G401.6 (cell line): ENCODE measurements at regions not wholly inside any gene's neighbourhood (a gene's known extent, or its start where the extent isn't known, plus 50 kb on each side); places are given as distances from the start of the nearest gene placed in this dataset.

Experiments
- FAIRE-seq: peaks from 2 replicates; lab custom pipeline; 2012; peaks lifted over from hg19 to GRCh38; lab: Jason Lieb, UNC

DNA sequence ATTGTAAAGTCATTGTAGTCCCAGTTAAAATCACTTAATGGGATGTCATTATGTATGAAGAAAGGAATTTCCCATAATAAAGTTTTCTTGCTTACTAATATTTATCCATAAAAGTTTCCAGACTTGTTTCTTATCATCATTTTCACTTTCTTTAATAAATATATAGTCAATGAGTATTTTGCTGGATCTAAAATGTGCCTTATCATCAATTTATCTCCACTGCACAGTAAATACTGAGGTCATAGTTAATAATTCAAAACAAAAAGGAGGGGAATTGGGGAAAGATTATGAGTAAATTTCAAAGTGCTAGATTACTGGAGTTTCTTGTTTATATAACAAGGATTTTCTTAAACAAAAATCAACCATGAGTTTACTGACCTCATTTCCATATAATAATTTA lies 279.5 kb upstream of the DKK2 start:
- no peak for FAIRE-seq

GRCh38 chr4:107314156-107314555 lies 278.0 kb upstream of the DKK2 start:
- no peak for FAIRE-seq

GRCh38 chr4:107312366-107312765 lies 276.3 kb upstream of the DKK2 start:
- FAIRE-seq: no peak

DNA sequence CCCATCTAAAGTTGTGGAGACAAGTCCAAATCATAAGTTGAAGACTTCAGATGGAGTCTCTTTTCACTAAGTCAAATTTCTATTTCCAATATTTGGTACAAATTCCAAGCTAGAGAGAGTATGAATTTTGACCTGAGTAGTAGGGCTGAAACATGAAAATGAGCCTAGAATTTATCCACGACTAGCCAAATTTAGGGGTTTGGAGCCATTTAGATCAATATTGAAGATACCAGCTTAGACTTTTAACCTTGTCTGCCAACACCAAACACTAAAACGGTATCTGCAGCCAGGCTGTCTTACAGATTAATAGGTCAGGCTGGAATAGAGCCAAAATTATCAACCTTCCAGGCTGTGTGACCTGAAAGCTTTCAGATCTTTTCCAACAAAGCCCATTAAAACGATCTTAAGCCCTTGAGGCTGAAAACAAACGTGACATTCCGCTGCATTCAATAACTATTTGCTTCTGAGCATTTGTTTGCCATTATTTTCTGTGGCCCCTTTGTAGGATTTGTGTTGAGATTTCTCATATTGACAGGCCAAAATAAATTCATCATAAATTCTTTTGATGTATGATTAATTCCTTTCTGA lies 268.7 kb upstream of the DKK2 start:
- no peak for FAIRE-seq

DNA sequence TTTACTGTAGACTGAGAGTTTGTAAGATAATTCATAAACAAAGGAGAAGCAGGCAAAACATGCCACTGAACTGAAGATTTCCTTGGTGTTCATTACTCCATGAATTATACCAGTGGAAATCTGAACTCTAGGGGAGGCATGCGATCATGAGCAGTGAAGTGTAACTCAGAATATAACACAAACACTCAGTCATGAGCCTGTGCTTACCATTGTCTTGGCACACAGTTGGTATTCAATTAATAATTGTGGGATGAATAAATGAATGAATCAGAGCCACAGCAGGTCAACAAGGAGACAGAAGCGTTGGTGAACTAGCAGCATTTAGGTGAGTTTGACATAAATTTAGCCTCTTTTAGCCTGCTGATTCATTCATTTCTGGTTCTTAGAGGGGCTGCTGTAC lies 263.5 kb upstream of the DKK2 start:
- FAIRE-seq: no peak

DNA sequence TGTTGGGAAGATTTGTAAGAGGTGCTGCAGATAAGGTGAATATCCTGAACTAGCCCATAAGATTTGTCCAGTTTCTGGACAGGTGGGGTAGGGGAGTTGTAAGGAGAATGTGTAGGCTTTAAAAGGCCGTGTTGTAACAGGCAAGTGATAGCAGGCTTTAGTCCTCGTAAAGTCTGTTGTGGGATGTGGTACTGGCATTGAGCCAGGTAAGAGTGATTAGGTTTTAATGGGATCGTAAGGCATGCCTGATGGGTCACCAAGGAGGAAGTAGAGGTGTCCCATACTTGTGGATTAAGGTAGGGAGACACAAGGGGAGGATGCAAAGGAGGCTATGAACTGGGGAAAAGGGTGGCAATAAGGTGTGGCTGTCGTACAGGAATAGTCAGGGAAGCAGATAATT lies 256.9 kb upstream of the DKK2 start:
- no peak for FAIRE-seq

DNA sequence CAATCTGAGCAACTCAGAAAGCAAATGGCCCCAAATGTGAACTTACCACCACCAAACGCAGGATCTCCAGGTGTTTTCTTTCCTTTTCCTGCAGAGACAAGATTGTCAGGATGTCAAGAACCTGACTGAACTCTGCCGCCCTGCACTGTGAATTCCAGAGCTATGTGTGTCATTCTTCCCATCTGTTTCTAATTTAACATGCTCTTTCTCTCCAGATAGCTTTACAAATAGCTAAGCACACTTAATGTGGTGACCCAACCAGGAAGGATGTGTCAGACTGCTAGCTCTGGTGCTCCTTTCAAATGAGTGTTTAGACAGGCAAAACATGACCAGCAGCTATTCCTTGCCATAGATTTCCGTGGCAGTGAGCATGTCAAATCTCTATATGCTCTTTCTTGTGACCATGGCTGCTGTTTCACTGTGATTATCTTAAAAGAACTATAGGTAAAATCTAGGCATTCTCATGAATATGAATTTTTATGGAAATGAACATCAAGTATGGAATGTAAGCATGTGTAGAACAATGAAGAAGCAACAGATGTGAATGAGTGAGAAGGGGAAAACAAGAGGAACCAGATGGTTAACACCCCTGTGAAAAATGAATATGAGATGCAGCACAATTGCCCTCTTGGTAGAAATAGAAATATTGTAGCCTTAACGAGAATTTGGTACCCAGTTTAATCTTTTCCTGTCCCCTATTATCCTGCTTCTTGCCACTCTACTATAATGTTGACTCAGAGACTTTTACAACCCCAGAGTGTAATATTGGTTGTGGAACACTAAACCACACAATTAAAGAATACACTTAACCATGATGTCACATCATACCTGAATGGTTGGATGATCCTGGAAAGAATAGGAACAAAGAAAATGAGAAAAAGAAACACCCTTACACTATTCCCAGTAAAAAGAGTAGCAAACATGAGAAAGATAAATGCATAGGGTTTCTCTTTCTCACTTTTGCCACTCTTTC lies 247.8 kb upstream of the DKK2 start:
- no peak for FAIRE-seq

GRCh38 chr4:107279733-107280132 lies 243.6 kb upstream of the DKK2 start:
- FAIRE-seq: no peak

DNA sequence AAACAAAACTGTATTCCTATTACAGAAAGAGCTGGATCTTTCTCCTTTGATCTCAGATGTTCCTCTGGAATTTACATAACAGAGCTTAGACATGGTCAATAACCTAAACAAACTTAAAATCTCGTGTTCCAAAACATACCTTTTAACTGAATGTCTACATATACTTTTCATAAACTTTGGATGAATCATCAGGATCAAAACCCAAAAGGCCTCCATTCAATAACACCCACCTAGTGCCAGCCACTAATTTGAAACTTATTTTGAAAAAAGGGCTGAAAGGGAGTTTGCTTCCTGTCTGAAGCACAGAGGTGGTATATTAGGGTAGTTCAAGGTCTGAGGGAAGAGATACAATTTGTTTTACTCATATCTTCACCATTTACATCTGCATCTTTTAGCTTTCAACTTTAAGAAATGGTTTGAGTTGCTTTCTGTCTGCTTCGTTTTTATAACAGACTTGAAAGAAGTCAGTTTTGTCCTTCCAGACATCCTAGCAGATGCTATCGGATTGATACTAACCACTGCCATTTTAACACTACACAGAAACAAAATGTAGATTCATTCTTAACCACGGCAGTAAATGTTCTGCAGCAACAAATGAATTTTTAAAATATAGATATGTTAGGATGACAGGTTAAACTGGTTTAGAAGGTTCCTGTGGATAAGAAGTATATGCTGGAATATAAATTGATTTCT lies 242.8 kb upstream of the DKK2 start:
- FAIRE-seq: no peak

DNA sequence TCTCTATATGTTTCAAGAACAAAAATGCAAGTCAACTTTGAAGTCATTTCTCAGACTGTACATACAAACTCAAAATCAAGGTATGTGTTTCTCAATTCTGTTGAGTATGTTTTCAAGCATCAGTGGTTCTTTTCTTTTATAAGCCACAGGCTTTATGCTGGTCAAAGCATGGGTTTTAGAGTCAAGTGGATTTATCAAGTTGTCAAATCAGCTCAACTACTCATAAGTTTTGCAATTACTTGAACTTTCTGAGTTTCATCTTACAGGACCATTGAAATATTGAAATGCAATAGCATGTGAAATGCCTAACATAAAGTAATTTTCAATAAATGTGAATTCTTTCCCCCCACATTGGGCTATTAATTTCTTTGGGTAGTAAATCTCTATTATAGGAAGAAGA lies 239.9 kb upstream of the DKK2 start:
- no peak for FAIRE-seq

GRCh38 chr4:107275225-107275624 lies 239.1 kb upstream of the DKK2 start:
- no peak for FAIRE-seq

DNA sequence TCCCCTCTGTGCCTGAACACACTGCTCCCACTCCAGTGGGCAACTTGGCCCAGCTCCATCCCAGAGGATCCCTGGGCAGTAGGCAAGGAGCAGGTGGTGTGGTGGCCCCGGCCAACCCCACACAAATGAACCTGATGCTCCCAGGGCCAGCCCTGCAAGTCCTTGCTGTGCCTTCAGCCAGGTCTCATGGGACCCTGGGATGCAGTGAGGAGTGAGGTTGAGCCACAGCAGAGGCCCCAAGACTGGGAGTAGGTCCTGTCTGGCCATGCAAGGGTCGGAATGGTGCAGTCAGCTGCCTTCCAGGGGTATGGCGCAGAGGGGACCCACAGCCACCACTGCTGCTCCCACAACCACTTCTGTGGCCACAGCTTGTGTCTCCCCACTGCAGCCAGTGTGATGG lies 234.5 kb upstream of the DKK2 start:
- no peak for FAIRE-seq

DNA sequence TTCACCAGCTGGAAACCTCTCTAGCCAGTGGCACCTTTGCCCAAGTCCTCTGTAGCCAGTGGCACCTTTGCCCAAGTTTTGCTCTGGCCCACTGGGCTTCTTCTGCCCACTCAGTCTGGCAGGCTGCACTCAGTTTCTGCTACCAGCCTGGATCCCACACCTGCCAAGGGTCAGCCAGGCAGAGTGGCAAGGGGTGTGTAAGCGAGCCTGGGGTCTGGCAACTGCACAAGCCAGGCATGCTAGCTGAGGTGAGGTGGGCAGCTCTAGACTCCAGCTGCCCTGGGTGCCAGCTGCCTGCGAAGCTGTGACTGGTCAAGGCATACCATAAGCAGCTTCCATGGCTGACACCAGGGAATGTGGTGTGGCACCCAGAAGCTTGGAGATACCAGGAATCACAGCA lies 233.1 kb upstream of the DKK2 start:
- FAIRE-seq: no peak

GRCh38 chr4:107265859-107266258 lies 229.7 kb upstream of the DKK2 start:
- FAIRE-seq: no peak

- no peak for FAIRE-seq
These were observed 225.2 kb upstream of the DKK2 start for GRCh38 chr4:107261241-107261874.

GRCh38 chr4:107258359-107258758 lies 222.2 kb upstream of the DKK2 start:
- no peak for FAIRE-seq

DNA sequence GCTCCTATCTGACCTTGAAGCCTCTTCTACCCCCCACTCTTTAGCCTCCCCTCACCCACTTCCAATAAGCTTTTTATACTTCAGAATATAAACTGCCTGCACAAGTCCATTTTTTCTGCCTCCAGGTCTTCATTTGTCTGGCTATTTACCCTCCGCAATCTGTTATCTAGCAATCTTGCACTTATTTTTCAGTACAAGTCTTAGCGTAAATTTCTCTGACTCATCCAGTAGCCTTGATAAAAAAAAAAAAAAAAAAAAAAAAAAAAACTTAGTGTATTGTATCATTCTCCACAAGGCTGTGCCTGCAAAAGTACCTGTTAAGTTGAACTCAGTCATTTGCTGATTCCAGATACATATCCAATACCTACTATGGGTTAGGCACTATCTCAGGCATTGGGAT lies 219.5 kb upstream of the DKK2 start:
- FAIRE-seq: no peak

DNA sequence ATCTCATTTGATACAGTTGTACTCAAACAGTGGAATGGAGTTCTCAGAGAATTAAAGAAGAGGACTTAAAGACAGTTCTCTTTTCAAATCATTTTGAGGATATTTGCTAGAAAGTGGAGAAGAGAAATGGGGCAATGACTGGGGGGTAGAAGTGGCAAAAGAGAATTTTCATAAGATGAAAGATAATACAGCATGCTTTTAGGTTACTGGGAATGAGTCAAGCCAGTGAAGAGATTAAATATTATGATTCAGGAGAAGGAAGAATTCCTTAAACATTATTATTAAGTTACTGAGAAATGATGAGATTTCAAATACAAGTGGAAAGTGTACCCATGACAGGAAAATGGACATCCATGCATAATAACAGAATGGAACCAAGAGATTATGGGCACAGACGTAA lies 219.0 kb upstream of the DKK2 start:
- no peak for FAIRE-seq

DNA sequence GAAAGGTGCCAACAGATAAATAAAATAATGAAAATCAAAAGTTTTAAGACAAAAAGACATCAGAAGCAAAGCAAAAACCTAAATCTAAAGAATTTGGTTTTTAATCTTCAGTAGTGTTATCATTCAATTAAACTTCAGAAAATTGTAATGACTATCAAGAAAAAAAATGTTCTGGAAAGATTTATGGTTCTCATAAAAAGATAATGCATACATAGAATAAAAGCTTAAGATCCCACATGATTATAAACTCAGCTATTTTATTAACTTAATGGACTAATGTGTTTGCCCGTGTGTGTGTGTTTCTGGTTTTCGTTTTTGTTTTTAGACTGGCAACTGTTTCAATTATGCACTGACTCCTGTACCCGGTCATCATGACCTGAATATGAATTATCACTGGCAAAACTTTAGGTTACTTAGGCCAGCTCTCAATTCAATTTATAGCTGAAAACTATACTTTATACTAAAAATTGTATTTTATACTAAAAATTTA lies 217.5 kb upstream of the DKK2 start:
- FAIRE-seq: no peak

DNA sequence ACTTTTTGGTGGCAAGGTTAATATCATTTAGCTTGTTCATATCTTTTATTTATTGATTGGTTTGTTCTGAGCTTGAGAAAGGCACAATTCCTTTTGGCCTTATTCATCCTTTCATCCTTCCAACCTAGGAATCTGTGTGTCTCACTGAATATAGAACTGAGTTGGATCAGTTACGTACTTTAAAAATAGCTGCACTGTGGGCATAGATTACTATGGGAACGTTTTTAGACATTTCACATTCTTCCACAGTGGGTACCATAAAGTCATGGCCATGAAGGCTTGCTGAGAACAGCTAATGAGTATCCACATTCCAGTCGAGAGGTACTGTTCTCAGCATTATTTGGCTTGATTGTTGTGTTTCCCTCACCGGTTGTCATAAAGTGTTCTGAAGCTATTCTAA lies 217.0 kb upstream of the DKK2 start:
- no peak for FAIRE-seq

- FAIRE-seq: no peak
These were observed 216.5 kb upstream of the DKK2 start for GRCh38 chr4:107252571-107252970.

DNA sequence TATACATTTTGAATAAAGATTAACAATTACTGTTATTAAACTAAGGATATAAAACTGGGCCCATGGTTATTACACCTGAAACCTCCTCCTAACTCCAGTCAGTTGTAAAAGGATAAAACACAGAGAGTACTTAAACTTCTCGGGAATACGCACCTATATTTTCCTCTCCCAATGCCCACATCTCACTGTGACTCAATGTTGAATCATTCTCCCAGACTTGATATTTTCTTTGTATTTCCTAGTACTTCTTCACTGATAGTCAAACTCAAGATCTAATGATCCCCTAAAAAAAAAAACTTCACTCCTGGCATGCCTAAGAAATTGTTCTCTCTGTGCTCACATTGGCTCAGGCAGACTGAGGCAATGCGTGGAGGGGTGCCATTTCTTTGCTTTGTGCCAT lies 212.5 kb upstream of the DKK2 start:
- FAIRE-seq: no peak

- no peak for FAIRE-seq
These were observed 211.6 kb upstream of the DKK2 start for GRCh38 chr4:107247738-107248137.
